K562 (cell line): ENCODE measurements at regions not wholly inside any gene's neighbourhood (a gene's known extent, or its start where the extent isn't known, plus 50 kb on each side); places are given as distances from the start of the nearest gene placed in this dataset.

ENCODE experiments used
- ATAC-seq: fragments of 200-7000 bp; cut with Tn5 transposase; 3 replicates; pipeline ENCODE4 v1.9.1; 2020; ENCODE audit warnings: moderate library complexity
- BruUV-seq: library from RNA; stranded (reverse); fragments of 400-500 nt; replicated peaks from 2 replicates; lab custom pipeline; 2021; lab: Mats Ljungman, UMichigan
- CTCF ChIA-PET: fragments of 300-600 bp; formaldehyde crosslinking; extraction: SDS; loops from one replicate; lab custom pipeline; 2021; ENCODE audit warnings: low intra/inter-chr PET ratio; lab: Yijun Ruan, JAX
- POLR2A ChIA-PET: fragments of 300-600, 350-650 bp; sonication (Branson Sonifier 250); formaldehyde crosslinking; extraction: SDS; loops from one replicate; lab custom pipeline; 2021; ENCODE audit warnings: antibody characterized with exemption, inconsistent platforms; lab: Yijun Ruan, JAX
- DNase-seq, 4 experiments: peaks; one replicate each; pipeline versions ENCODE4 v3.0.0 to v3.0.0-alpha.2; 2011 to 2018; ENCODE audit warnings: low spot score in 3 of 4, mixed read lengths in 3 of 4; ENCODE audit errors: extremely low read depth in 1 of 4
- FAIRE-seq: peaks from 2 replicates; lab custom pipeline; 2011; peaks lifted over from hg19 to GRCh38; lab: Jason Lieb, UNC
- H2AFZ ChIP-seq: 2 replicates; pipeline ENCODE4 v1.6.0; 2011; ENCODE audit warnings: low read depth, low read length, control low read depth, inconsistent platforms
- H3K27ac ChIP-seq: fragments of 200-600 bp; 3 replicates; pipeline ENCODE4 v1.8.0; 2011; ENCODE audit warnings: low read depth, mild to moderate bottlenecking, control low read depth, inconsistent platforms, low read length, moderate library complexity, mixed read lengths; ENCODE audit errors: extremely low read depth
- H3K27me3 ChIP-seq, 2 experiments: fragments of 300-600 bp in 1 of 2; 2 replicates in 1 of 2; 3 replicates in 1 of 2; pipeline versions ENCODE4 v1.6.0 to v1.8.0; 2011; ENCODE audit warnings: inconsistent platforms in 2 of 2, low read length in 2 of 2, mild to moderate bottlenecking in 1 of 2, mixed read lengths in 1 of 2, moderate library complexity in 1 of 2; ENCODE audit not compliant: control insufficient read depth in 2 of 2, insufficient read depth in 2 of 2
- H3K36me3 ChIP-seq: fragments of 300-600 bp; 3 replicates; pipeline ENCODE4 v1.8.0; 2011; ENCODE audit warnings: mild to moderate bottlenecking, low read length, inconsistent platforms; ENCODE audit not compliant: control insufficient read depth, insufficient read depth
- H3K4me1 ChIP-seq, 2 experiments: fragments of 200-600 bp in 1 of 2; replicated peaks in 1 of 2; 2 replicates in 1 of 2; 3 replicates in 1 of 2; pipeline versions ENCODE4 v1.5.1 to v1.8.0; 2011; ENCODE audit warnings: inconsistent platforms in 2 of 2, low read length in 2 of 2, mild to moderate bottlenecking in 1 of 2, mixed read lengths in 1 of 2, moderate library complexity in 1 of 2; ENCODE audit not compliant: control insufficient read depth in 2 of 2, insufficient read depth in 2 of 2
- H3K4me2 ChIP-seq: 2 replicates; pipeline ENCODE4 v1.6.1; 2011; ENCODE audit warnings: low read length, control low read depth, inconsistent platforms, mixed read lengths; ENCODE audit not compliant: insufficient read depth
- H3K4me3 ChIP-seq: fragments of 200-600 bp; sonication (generic), shearing (Covaris generic); 2 replicates; pipeline ENCODE4 v1.5.1; 2016; ENCODE audit warnings: control low read depth, inconsistent platforms
- H3K79me2 ChIP-seq: fragments of 200-600 bp; 3 replicates; pipeline ENCODE4 v1.8.0; 2011; ENCODE audit warnings: low read length, inconsistent platforms; ENCODE audit not compliant: control insufficient read depth, insufficient read depth
- H3K9ac ChIP-seq, 2 experiments: 2 replicates each; pipeline versions ENCODE4 v1.6.0 to v1.6.1; 2011; ENCODE audit warnings: low read depth in 2 of 2, low read length in 2 of 2, control low read depth in 1 of 2, inconsistent platforms in 1 of 2, mild to moderate bottlenecking in 1 of 2, mixed read lengths in 1 of 2; ENCODE audit not compliant: insufficient read depth in 1 of 2
- H3K9me1 ChIP-seq: one replicate; pipeline ENCODE4 v1.6.0; 2011; ENCODE audit warnings: inconsistent platforms, mild to moderate bottlenecking, low read length, moderate library complexity; ENCODE audit not compliant: control insufficient read depth, insufficient read depth
- H3K9me3 ChIP-seq: replicated peaks from 2 replicates; pipeline ENCODE4 v1.5.1; 2011; ENCODE audit warnings: low read depth, low read length, inconsistent platforms; ENCODE audit not compliant: control insufficient read depth, insufficient read depth
- H4K20me1 ChIP-seq: replicated peaks from 2 replicates; pipeline ENCODE4 v1.6.1; 2011; ENCODE audit warnings: low read length, inconsistent platforms, mixed read lengths; ENCODE audit not compliant: control insufficient read depth, insufficient read depth
- CAMTA2 ChIP-seq: fragments of 250-450 bp; sonication (Bioruptor Pico); conservative IDR thresholded peaks from 2 replicates; pipeline ENCODE4 v1.5.1; 2022
- CTBP1 ChIP-seq: fragments of 450-650 bp; IDR thresholded peaks from 2 replicates; pipeline ENCODE4 v1.6.1; 2016; ENCODE audit warnings: borderline replicate concordance
- HLTF ChIP-seq: fragments of 450-650 bp; IDR thresholded peaks from 2 replicates; pipeline ENCODE4 v1.6.1; 2016
- LARP7 ChIP-seq: fragments of 450-650 bp; IDR thresholded peaks from 2 replicates; pipeline ENCODE4 v1.6.1; 2016
- MAFG ChIP-seq: fragments of 450-650 bp; conservative IDR thresholded peaks from 2 replicates; pipeline ENCODE4 v1.6.1; 2016; ENCODE audit warnings: missing genetic modification characterization, missing compliant biosample characterization
- SMARCB1 ChIP-seq: IDR thresholded peaks from 2 replicates; pipeline ENCODE4 v1.6.1; 2011; ENCODE audit warnings: improper control_type of control experiment, low read depth; ENCODE audit not compliant: insufficient read length
- SOX6 ChIP-seq: fragments of 450-650 bp; IDR thresholded peaks from 2 replicates; pipeline ENCODE4 v1.6.1; 2014; ENCODE audit warnings: mild to moderate bottlenecking
- TAF9B ChIP-seq: fragments of 450-650 bp; IDR thresholded peaks from 2 replicates; pipeline ENCODE4 v1.6.1; 2018; ENCODE audit warnings: mild to moderate bottlenecking; ENCODE audit not compliant: partially characterized antibody
- TEAD4 ChIP-seq, 2 experiments: sonication (generic) in 1 of 2; formaldehyde crosslinking in 1 of 2; IDR thresholded peaks; 2 replicates each; pipeline versions ENCODE4 v1.6.1 to v1.8.0; 2012 to 2022; ENCODE audit warnings: borderline replicate concordance in 1 of 2, inconsistent platforms in 1 of 2, low read length in 1 of 2, mild to moderate bottlenecking in 1 of 2, missing genetic modification reagents in 1 of 2
- ZNF197 ChIP-seq: fragments of 200-800 bp; sonication (Bioruptor generic); IDR thresholded peaks from 2 replicates; pipeline ENCODE4 v1.6.1; 2016; ENCODE audit warnings: low read depth, missing genetic modification characterization, missing compliant biosample characterization
- ZNF212 ChIP-seq: fragments of 450-650 bp; formaldehyde crosslinking; IDR thresholded peaks from 2 replicates; pipeline ENCODE4 v1.4.0; 2020; ENCODE audit warnings: mild to moderate bottlenecking
- in situ Hi-C: fragments of 300-500 bp; cut with MboI; formaldehyde crosslinking; loops from 4 replicates; pipeline ENCODE4 v1.15.0; 2018; ENCODE audit warnings: inconsistent platforms, mixed read lengths
- intact Hi-C: fragments of 100-400 bp; cut with micrococcal nuclease; formaldehyde crosslinking; loops from 2 replicates; pipeline ENCODE4 v1.14.2; 2022
- TF ChIP-seq, protein P1 (sequence below): fragments of 250-450 bp; sonication (Bioruptor Pico); IDR thresholded peaks from 2 replicates; pipeline ENCODE4 v1.8.0; 2022; ENCODE audit warnings: moderate library complexity, mild to moderate bottlenecking, inconsistent platforms
- TF ChIP-seq, protein P2 (sequence below), 2 experiments: IDR thresholded peaks; 2 replicates each; pipeline ENCODE4 v1.6.1; 2012; ENCODE audit warnings: improper control_type of control experiment in 2 of 2, low read depth in 2 of 2, low read length in 2 of 2, borderline replicate concordance in 1 of 2
- TF ChIP-seq, protein P3 (sequence below): sonication (generic); formaldehyde crosslinking; IDR thresholded peaks from 2 replicates; pipeline ENCODE4 v1.8.0; 2022; ENCODE audit warnings: mild to moderate bottlenecking, missing genetic modification reagents, borderline replicate concordance
- TF ChIP-seq, protein P4 (sequence below): fragments of 250-450 bp; sonication (Bioruptor Pico); IDR thresholded peaks from 2 replicates; pipeline ENCODE4 v1.8.0; 2021; ENCODE audit warnings: moderate library complexity, mild to moderate bottlenecking, inconsistent platforms
- TF ChIP-seq, protein P5 (sequence below): fragments of 450-650 bp; conservative IDR thresholded peaks from 2 replicates; pipeline ENCODE4 v1.6.1; 2016; ENCODE audit warnings: missing genetic modification characterization, low read depth, mild to moderate bottlenecking, control low read depth, missing compliant biosample characterization

DNA sequence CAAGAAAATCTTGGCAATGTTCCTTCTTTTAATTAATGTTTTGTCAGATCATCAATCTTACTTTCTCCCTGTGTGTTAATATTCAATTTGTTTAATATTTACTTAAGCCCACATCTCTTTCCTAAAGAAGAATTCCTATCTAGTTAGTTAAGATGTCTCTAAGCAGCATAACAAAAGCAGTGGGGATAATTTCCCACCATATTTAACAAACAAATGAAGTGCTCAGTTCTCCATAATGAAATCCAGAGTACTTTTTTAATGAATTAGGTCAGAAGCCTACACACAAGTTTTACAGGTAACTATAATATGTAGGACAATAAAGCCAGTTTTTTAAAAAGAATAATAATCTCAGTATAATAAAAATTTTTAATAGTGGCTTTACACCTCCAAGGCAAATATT, 1918.8 kb downstream of the EFNA5 start:
- Histone ChIP-seq H3K27ac (no peak overlapping the region), H3K4me3 (no peak overlapping the region), H3K79me2 (no peaks in the 10 kb centered on the region), H3K9ac (no peak overlapping the region), H3K36me3 (no peaks in the 10 kb centered on the region), H2AFZ (no peak overlapping the region), H3K4me1 (no peaks in the 10 kb centered on the region), H3K9me1 (no peaks in the 10 kb centered on the region)
- ATAC-seq (no peak), FAIRE-seq (no peak)
- intact Hi-C loops = no loop called here
- POLR2A ChIA-PET = no interaction called here
- TF ChIP-seq CTBP1 = no peak
- no peak for TF ChIP-seq ZNF197 (CRISPR knock-in tag)
- no peak for TF ChIP-seq SOX6
- TF ChIP-seq TEAD4 (IDR thresholded peaks at IDR 0.05; ENCODE audit: low read length) = no peak
- no peak for TF ChIP-seq TEAD4 (CRISPR knock-in tag; IDR thresholded peaks at IDR 0.05; ENCODE audit: borderline replicate concordance)
- no peak for TF ChIP-seq TAF9B
- TF ChIP-seq MAFG (tag) = no peak
- TF ChIP-seq, protein P1, sequence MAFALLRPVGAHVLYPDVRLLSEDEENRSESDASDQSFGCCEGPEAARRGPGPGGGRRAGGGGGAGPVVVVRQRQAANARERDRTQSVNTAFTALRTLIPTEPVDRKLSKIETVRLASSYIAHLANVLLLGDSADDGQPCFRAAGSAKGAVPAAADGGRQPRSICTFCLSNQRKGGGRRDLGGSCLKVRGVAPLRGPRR (CRISPR knock-in tag) = no peak
- TF ChIP-seq, protein P2, sequence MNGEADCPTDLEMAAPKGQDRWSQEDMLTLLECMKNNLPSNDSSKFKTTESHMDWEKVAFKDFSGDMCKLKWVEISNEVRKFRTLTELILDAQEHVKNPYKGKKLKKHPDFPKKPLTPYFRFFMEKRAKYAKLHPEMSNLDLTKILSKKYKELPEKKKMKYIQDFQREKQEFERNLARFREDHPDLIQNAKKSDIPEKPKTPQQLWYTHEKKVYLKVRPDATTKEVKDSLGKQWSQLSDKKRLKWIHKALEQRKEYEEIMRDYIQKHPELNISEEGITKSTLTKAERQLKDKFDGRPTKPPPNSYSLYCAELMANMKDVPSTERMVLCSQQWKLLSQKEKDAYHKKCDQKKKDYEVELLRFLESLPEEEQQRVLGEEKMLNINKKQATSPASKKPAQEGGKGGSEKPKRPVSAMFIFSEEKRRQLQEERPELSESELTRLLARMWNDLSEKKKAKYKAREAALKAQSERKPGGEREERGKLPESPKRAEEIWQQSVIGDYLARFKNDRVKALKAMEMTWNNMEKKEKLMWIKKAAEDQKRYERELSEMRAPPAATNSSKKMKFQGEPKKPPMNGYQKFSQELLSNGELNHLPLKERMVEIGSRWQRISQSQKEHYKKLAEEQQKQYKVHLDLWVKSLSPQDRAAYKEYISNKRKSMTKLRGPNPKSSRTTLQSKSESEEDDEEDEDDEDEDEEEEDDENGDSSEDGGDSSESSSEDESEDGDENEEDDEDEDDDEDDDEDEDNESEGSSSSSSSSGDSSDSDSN (IDR thresholded peaks at IDR 0.05; ENCODE audit: borderline replicate concordance in 1 of 2, low read depth in 2 of 2, low read length in 2 of 2) = no peak
- no peak for TF ChIP-seq LARP7
- no peak for TF ChIP-seq ZNF212 (CRISPR knock-in tag)
- TF ChIP-seq, protein P3, sequence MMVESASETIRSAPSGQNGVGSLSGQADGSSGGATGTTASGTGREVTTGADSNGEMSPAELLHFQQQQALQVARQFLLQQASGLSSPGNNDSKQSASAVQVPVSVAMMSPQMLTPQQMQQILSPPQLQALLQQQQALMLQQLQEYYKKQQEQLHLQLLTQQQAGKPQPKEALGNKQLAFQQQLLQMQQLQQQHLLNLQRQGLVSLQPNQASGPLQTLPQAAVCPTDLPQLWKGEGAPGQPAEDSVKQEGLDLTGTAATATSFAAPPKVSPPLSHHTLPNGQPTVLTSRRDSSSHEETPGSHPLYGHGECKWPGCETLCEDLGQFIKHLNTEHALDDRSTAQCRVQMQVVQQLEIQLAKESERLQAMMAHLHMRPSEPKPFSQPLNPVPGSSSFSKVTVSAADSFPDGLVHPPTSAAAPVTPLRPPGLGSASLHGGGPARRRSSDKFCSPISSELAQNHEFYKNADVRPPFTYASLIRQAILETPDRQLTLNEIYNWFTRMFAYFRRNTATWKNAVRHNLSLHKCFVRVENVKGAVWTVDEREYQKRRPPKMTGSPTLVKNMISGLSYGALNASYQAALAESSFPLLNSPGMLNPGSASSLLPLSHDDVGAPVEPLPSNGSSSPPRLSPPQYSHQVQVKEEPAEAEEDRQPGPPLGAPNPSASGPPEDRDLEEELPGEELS (CRISPR knock-in tag) = no peak
- TF ChIP-seq SMARCB1 = no peak
- TF ChIP-seq CAMTA2 (CRISPR knock-in tag) = no peak
- TF ChIP-seq, protein P4, sequence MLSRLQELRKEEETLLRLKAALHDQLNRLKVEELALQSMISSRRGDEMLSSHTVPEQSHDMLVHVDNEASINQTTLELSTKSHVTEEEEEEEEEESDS (CRISPR knock-in tag) = no peak
- no peak for TF ChIP-seq HLTF
- TF ChIP-seq, protein P5, sequence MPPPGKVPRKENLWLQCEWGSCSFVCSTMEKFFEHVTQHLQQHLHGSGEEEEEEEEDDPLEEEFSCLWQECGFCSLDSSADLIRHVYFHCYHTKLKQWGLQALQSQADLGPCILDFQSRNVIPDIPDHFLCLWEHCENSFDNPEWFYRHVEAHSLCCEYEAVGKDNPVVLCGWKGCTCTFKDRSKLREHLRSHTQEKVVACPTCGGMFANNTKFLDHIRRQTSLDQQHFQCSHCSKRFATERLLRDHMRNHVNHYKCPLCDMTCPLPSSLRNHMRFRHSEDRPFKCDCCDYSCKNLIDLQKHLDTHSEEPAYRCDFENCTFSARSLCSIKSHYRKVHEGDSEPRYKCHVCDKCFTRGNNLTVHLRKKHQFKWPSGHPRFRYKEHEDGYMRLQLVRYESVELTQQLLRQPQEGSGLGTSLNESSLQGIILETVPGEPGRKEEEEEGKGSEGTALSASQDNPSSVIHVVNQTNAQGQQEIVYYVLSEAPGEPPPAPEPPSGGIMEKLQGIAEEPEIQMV = no peak
- TF ChIP-seq, all 486 proteins: peak for 0
- no peaks in the 10 kb centered on the region for H3K27me3 ChIP-seq
- CTCF ChIA-PET = no interaction called here
- BruUV-seq = no TSS peak
- in situ Hi-C loops = no loop called here
- H4K20me1 ChIP-seq = no peaks in the 10 kb centered on the region
- no peak for DNase-seq
- H3K4me2 ChIP-seq = no peak overlapping the region
- 0 out of 2 replicates have a peak, but pooled peaks cover 2% of the 10 kb centered on the region for H3K9me3 ChIP-seq
